Esophagus (tissue), 2 donors: ENCODE measurements at regions not wholly inside any gene's neighbourhood (a gene's known extent, or its start where the extent isn't known, plus 50 kb on each side); places are given as distances from the start of the nearest gene placed in this dataset.
"Not testable (repeated sequence)": the region's sequence is repeated elsewhere in the genome, so short reads cannot be mapped to it uniquely, and the experiment has no call there.

Experiments used
- H3K27ac ChIP-seq, 2 donors: one replicate each; pipeline ENCODE4 v1.5.1; 2013; ENCODE audit warnings: low read depth in 2 of 2, mild to moderate bottlenecking in 2 of 2, inconsistent platforms in 1 of 2, low read length in 1 of 2, moderate library complexity in 1 of 2
- H3K27me3 ChIP-seq, 2 donors: one replicate each; pipeline ENCODE4 v1.6.1; 2013; ENCODE audit warnings: low read length in 2 of 2, control low read depth in 1 of 2, mild to moderate bottlenecking in 1 of 2; ENCODE audit not compliant: insufficient read depth in 2 of 2, control insufficient read depth in 1 of 2
- H3K36me3 ChIP-seq, 2 donors: one replicate each; pipeline ENCODE4 v1.6.1; 2013; ENCODE audit warnings: low read length in 1 of 2; ENCODE audit not compliant: control insufficient read depth in 2 of 2, insufficient read depth in 2 of 2
- H3K4me1 ChIP-seq, 2 donors: one replicate each; pipeline ENCODE4 v1.6.1; 2013; ENCODE audit warnings: low read length in 1 of 2; ENCODE audit not compliant: control insufficient read depth in 2 of 2, insufficient read depth in 2 of 2
- H3K4me3 ChIP-seq, 2 donors: one replicate each; pipeline ENCODE4 v1.5.1; 2013; ENCODE audit warnings: low read length in 2 of 2, mild to moderate bottlenecking in 2 of 2, low read depth in 1 of 2, moderate library complexity in 1 of 2
- H3K9me3 ChIP-seq, 2 donors: one replicate each; pipeline ENCODE4 v1.6.1; 2013; ENCODE audit warnings: mild to moderate bottlenecking in 2 of 2, low read depth in 1 of 2, low read length in 1 of 2, moderate library complexity in 1 of 2; ENCODE audit not compliant: control insufficient read depth in 2 of 2, insufficient read depth in 1 of 2
- WGBS, 2 donors: extraction: QIAGEN DNeasy Blood & Tissue Kit; methylation state at CpG; one replicate each; pipeline ENCODE4 v1.1.7; 2013; 5-methylcytosine and 5-hydroxymethylcytosine counted together
- donor health status: healthy with polysubstance abuse.
- donor health status: Bipolar disorder and iron deficiency.

- H3K36me3 ChIP-seq = no peaks in the 10 kb centered on the region
- WGBS, 2 donors = 73 to 78% methylated on average over 2 of the region's 2 CpGs
- H3K27me3 ChIP-seq = no peaks in the 10 kb centered on the region
- no peaks in the 10 kb centered on the region for H3K9me3 ChIP-seq
- no peak overlapping the region for H3K27ac ChIP-seq
- no peak overlapping the region for H3K4me3 ChIP-seq
- no peaks in the 10 kb centered on the region for H3K4me1 ChIP-seq
Measured at GRCh38 chr15:95687686-95688085, 642.8 kb upstream of the NR2F2 start.

- H3K36me3 ChIP-seq = no peaks in the 10 kb centered on the region
- no peaks in the 10 kb centered on the region for H3K4me1 ChIP-seq
- 78 to 82% methylated on average over 7 of the region's 7 CpGs for WGBS, 2 donors
- H3K9me3 ChIP-seq = peaks cover 0 to 2% of the 10 kb centered on the region in 2 donors
- H3K27me3 ChIP-seq = no peaks in the 10 kb centered on the region
- no peak overlapping the region for H3K4me3 ChIP-seq
- no peak overlapping the region for H3K27ac ChIP-seq
Measured at GRCh38 chr15:95690631-95691340, 639.7 kb upstream of the NR2F2 start.

GRCh38 chr15:95693917-95694316 is 636.6 kb upstream of the NR2F2 start:
- 92 to 93% methylated on average over 1 of the region's 1 CpG for WGBS, 2 donors
- peaks cover 0 to 2% of the 10 kb centered on the region in 2 donors for H3K9me3 ChIP-seq
- no peaks in the 10 kb centered on the region for H3K36me3 ChIP-seq
- no peak overlapping the region for H3K4me3 ChIP-seq
- H3K4me1 ChIP-seq = no peaks in the 10 kb centered on the region
- no peak overlapping the region for H3K27ac ChIP-seq
- no peaks in the 10 kb centered on the region for H3K27me3 ChIP-seq

- no peak overlapping the region for H3K4me3 ChIP-seq
- WGBS, 2 donors = 38% methylated on average over 2 of the region's 2 CpGs
- H3K36me3 ChIP-seq = no peaks in the 10 kb centered on the region
- no peak overlapping the region for H3K27ac ChIP-seq
- H3K4me1 ChIP-seq = no peaks in the 10 kb centered on the region
- peaks cover 2 to 7% of the 10 kb centered on the region in 2 donors for H3K9me3 ChIP-seq
- no peaks in the 10 kb centered on the region for H3K27me3 ChIP-seq
Measured at GRCh38 chr15:95698230-95698629, 632.3 kb upstream of the NR2F2 start.

- peaks cover 2 to 7% of the 10 kb centered on the region in 2 donors for H3K9me3 ChIP-seq
Measured at GRCh38 chr15:95698951-95699350, 631.5 kb upstream of the NR2F2 start.

GRCh38 chr15:95699578-95699977 is 630.9 kb upstream of the NR2F2 start:
- Histone ChIP-seq H3K4me3 (no peak overlapping the region), H3K27me3 (no peaks in the 10 kb centered on the region), H3K27ac (no peak overlapping the region), H3K9me3 (peaks cover 2 to 7% of the 10 kb centered on the region in 2 donors), H3K4me1 (no peaks in the 10 kb centered on the region), H3K36me3 (no peaks in the 10 kb centered on the region)
- 75 to 83% methylated on average over 2 of the region's 2 CpGs for WGBS, 2 donors

More at GRCh38 chr15:95698951-95699350, 631.5 kb upstream of the NR2F2 start:
- no peaks in the 10 kb centered on the region for H3K4me1 ChIP-seq
- H3K4me3 ChIP-seq = no peak overlapping the region
- WGBS, 2 donors = 66 to 75% methylated on average over 2 of the region's 2 CpGs
- no peak overlapping the region for H3K27ac ChIP-seq
- no peaks in the 10 kb centered on the region for H3K27me3 ChIP-seq
- no peaks in the 10 kb centered on the region for H3K36me3 ChIP-seq

GRCh38 chr15:95700692-95701091 is 629.8 kb upstream of the NR2F2 start:
- 43 to 67% methylated on average over 1 of the region's 1 CpG for WGBS, 2 donors
- not testable (repeated sequence) for H3K4me1 ChIP-seq, H3K36me3 ChIP-seq, H3K27ac ChIP-seq, H3K27me3 ChIP-seq, H3K9me3 ChIP-seq, H3K4me3 ChIP-seq

- H3K27me3 ChIP-seq = no peaks in the 10 kb centered on the region
- 72% methylated on average over 1 of the region's 1 CpG for WGBS, 2 donors
- H3K4me3 ChIP-seq = no peak overlapping the region
- H3K4me1 ChIP-seq = no peaks in the 10 kb centered on the region
- no peak overlapping the region for H3K27ac ChIP-seq
- H3K36me3 ChIP-seq = no peaks in the 10 kb centered on the region
- peaks cover 2 to 4% of the 10 kb centered on the region in 2 donors for H3K9me3 ChIP-seq
Measured at GRCh38 chr15:95701410-95701809, 629.1 kb upstream of the NR2F2 start.

GRCh38 chr15:95709959-95710695 is 620.4 kb upstream of the NR2F2 start:
- WGBS, 2 donors = 81 to 83% methylated on average over 9 of the region's 9 CpGs
- no peaks in the 10 kb centered on the region for H3K36me3 ChIP-seq

GRCh38 chr15:95712785-95713184 is 617.7 kb upstream of the NR2F2 start:
- 14 to 25% methylated on average over 1 of the region's 1 CpG for WGBS, 2 donors
- Histone ChIP-seq H3K4me1 (no peaks in the 10 kb centered on the region), H3K36me3 (no peaks in the 10 kb centered on the region), H3K27me3 (no peaks in the 10 kb centered on the region), H3K4me3 (no peak overlapping the region), H3K9me3 (no peaks in the 10 kb centered on the region), H3K27ac (no peak overlapping the region)

More at GRCh38 chr15:95709959-95710695, 620.4 kb upstream of the NR2F2 start:
- H3K27ac ChIP-seq = no peak overlapping the region
- no peaks in the 10 kb centered on the region for H3K9me3 ChIP-seq
- H3K4me1 ChIP-seq = no peaks in the 10 kb centered on the region
- H3K27me3 ChIP-seq = no peaks in the 10 kb centered on the region
- no peak overlapping the region for H3K4me3 ChIP-seq
